ENCODE measurements at regions not wholly inside any gene's neighbourhood (a gene's known extent, or its start where the extent isn't known, plus 50 kb on each side); places are given as distances from the start of the nearest gene placed in this dataset.

DNA sequence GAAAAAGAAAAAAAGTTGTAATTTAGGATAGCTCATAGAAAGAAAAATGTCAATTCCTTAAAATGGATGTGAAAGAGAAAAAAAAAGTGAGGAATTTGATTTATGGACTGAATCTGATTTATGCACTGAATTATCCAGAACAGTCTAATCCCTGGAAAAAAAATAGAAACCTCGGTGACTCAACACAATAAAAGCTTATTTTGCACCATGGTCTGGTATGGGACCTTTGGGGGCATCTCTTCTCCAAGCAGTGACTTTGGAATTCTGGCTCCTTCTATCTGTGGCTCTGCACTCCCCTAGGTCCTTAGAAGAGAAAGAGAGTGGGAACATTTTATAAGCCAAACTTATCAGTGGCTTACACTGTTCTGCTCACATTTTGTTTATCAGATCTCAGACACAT, 471.7 kb upstream of the B3GALT2 start:
- Histone ChIP-seq H3K27me3 (ENCODE audit: low read depth, low read length) (no peaks in the 10 kb centered on the region), H3K36me3 (ENCODE audit: control insufficient read depth in 1 of 2, insufficient read depth in 2 of 2, low read length in 2 of 2) (no peaks in the 10 kb centered on the region), H3K9me3 (ENCODE audit: control insufficient read depth in 1 of 2, low read length in 2 of 2) (peaks cover 10 to 13% of the 10 kb centered on the region in 2 donors), H3K27ac (ENCODE audit: low read length) (no peak overlapping the region), H3K4me1 (ENCODE audit: control insufficient read depth in 1 of 2, insufficient read depth in 2 of 2, low read length in 2 of 2) (peaks cover 0 to 14% of the 10 kb centered on the region in 2 donors), H3K4me3 (ENCODE audit: low read depth in 1 of 2, low read length in 2 of 2) (no peak overlapping the region)

DNA sequence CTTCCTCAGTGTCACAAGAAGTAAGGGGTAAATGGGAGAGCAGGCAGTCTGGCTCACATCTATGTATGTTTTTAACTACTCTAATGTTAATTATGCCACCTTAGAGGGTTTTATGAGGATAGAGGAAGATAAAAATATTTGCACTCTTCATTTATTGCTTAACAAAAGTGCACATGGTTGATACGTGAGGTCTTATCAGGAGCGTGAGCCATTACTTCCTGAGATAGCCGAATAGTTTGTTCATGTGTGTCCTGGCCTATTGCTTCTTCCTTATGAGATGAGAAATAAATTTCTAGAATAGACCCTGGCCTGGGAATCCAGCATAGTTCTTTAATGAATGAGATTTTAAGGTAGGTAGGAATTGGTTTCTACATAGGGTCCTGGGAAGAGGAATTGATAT, 471.1 kb upstream of the B3GALT2 start:
- peaks cover 10 to 13% of the 10 kb centered on the region in 2 donors for H3K9me3 ChIP-seq (ENCODE audit: control insufficient read depth in 1 of 2, low read length in 2 of 2)
- H3K27me3 ChIP-seq (ENCODE audit: low read depth, low read length): no peaks in the 10 kb centered on the region
- H3K4me1 ChIP-seq (ENCODE audit: control insufficient read depth in 1 of 2, insufficient read depth in 2 of 2, low read length in 2 of 2): peaks cover 0 to 14% of the 10 kb centered on the region in 2 donors
- H3K27ac ChIP-seq (ENCODE audit: low read length): no peak overlapping the region
- no peak overlapping the region for H3K4me3 ChIP-seq (ENCODE audit: low read depth in 1 of 2, low read length in 2 of 2)
- no peaks in the 10 kb centered on the region for H3K36me3 ChIP-seq (ENCODE audit: control insufficient read depth in 1 of 2, insufficient read depth in 2 of 2, low read length in 2 of 2)

DNA sequence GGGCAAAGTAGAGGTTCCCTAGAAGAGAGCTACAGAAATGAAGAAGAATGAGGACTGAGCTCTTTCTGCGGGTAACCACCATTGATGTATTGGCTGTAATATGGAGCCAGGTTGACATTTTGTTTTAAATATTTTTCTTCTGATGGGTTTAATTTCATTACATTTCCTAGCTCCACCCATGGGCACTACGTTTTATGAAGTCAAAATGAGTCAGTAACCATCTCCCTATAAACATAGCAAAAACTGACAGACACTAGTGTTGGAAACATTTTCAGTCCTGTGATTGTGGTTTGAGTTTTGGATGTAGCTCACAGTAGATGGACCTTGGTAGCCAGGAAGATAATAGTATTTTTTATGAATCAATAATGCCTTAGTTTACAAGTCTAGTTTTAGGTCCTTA, 470.4 kb upstream of the B3GALT2 start:
- peaks cover 10 to 13% of the 10 kb centered on the region in 2 donors for H3K9me3 ChIP-seq (ENCODE audit: control insufficient read depth in 1 of 2, low read length in 2 of 2)
- no peaks in the 10 kb centered on the region for H3K36me3 ChIP-seq (ENCODE audit: control insufficient read depth in 1 of 2, insufficient read depth in 2 of 2, low read length in 2 of 2)
- no peaks in the 10 kb centered on the region for H3K27me3 ChIP-seq (ENCODE audit: low read depth, low read length)
- no peak overlapping the region for H3K27ac ChIP-seq (ENCODE audit: low read length)
- H3K4me1 ChIP-seq (ENCODE audit: control insufficient read depth in 1 of 2, insufficient read depth in 2 of 2, low read length in 2 of 2): peaks cover 0 to 14% of the 10 kb centered on the region in 2 donors
- no peak overlapping the region for H3K4me3 ChIP-seq (ENCODE audit: low read depth in 1 of 2, low read length in 2 of 2)

DNA sequence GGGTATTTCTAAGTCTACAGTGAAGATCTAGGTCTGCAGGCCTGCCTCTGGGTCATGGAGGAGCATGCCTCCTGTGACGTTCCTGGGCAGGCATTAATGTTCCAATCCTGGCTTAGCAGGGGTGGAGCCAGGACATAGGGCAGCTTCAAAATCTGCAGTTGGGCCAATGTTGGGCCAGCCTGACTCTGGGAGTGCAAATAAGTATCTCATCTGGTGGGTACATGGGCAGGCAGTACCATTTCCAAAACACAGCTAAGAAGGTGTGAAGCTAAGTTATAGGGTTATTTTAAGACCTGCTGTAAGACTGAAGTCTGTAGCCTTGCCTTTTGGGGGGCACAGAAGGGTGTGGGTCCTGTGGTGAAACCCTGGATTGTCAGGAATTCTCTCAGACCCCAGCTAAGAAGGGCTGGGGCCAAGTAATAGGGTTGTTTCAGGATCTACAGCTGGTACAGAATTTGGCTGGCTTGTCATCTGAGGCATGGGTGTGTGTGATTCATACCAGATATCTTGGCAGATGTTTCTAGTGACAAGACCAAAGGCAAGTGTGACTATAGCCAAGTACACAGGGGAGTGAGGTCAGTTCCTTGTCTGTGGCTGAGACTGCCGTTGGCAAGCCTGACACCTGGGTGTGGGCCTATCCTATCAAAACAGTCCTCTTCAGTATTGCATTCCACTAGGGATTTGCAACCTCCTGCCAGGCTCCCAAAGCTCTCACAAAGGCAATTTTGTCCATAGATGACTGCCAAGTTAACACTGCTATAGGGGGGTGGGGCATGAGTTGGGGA, 468.7 kb upstream of the B3GALT2 start:
- H3K9me3 ChIP-seq (ENCODE audit: control insufficient read depth in 1 of 2, low read length in 2 of 2): peaks cover 13 to 24% of the 10 kb centered on the region in 2 donors
- H3K27me3 ChIP-seq (ENCODE audit: low read depth, low read length): no peaks in the 10 kb centered on the region

GRCh38 chr1:193649587-193649986, 463.2 kb upstream of the B3GALT2 start:
- no peaks in the 10 kb centered on the region for H3K4me1 ChIP-seq (ENCODE audit: control insufficient read depth in 1 of 2, insufficient read depth in 2 of 2, low read length in 2 of 2)
- no peak overlapping the region for H3K4me3 ChIP-seq (ENCODE audit: low read depth in 1 of 2, low read length in 2 of 2)
- no peaks in the 10 kb centered on the region for H3K27me3 ChIP-seq (ENCODE audit: low read depth, low read length)
- H3K27ac ChIP-seq (ENCODE audit: low read length): no peak overlapping the region
- no peaks in the 10 kb centered on the region for H3K36me3 ChIP-seq (ENCODE audit: control insufficient read depth in 1 of 2, insufficient read depth in 2 of 2, low read length in 2 of 2)
- H3K9me3 ChIP-seq (ENCODE audit: control insufficient read depth in 1 of 2, low read length in 2 of 2): peaks cover 12 to 19% of the 10 kb centered on the region in 2 donors

More for the DNA sequence above, 468.7 kb upstream of the B3GALT2 start:
- Histone ChIP-seq H3K27ac (ENCODE audit: low read length) (no peak overlapping the region), H3K4me1 (ENCODE audit: control insufficient read depth in 1 of 2, insufficient read depth in 2 of 2, low read length in 2 of 2) (peaks cover 0 to 14% of the 10 kb centered on the region in 2 donors), H3K4me3 (ENCODE audit: low read depth in 1 of 2, low read length in 2 of 2) (no peak overlapping the region), H3K36me3 (ENCODE audit: control insufficient read depth in 1 of 2, insufficient read depth in 2 of 2, low read length in 2 of 2) (no peaks in the 10 kb centered on the region)

DNA sequence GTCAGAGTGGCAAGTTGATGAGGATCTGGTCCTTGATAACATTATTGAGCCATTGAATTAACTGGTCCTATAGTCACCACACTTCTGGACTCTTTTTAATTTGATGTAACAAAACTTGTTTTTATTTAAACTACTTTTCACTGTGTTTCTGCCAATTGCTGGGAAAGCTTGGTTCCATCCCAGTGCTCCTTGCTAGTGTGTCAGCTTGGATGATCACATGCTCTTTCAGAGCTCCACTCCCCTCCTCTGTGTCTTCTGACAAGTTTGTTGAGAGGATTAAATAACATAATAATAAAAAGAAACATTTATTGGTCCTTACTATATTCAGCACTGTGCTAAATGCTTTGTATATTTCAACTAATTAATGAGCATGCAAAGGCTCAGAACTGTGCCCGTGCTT, 448.5 kb upstream of the B3GALT2 start:
- no peak overlapping the region for H3K4me3 ChIP-seq (ENCODE audit: low read depth in 1 of 2, low read length in 2 of 2)
- H3K27me3 ChIP-seq (ENCODE audit: low read depth, low read length): no peaks in the 10 kb centered on the region
- no peaks in the 10 kb centered on the region for H3K9me3 ChIP-seq (ENCODE audit: control insufficient read depth in 1 of 2, low read length in 2 of 2)
- H3K36me3 ChIP-seq (ENCODE audit: control insufficient read depth in 1 of 2, insufficient read depth in 2 of 2, low read length in 2 of 2): no peaks in the 10 kb centered on the region
- H3K27ac ChIP-seq (ENCODE audit: low read length): no peak overlapping the region
- H3K4me1 ChIP-seq (ENCODE audit: control insufficient read depth in 1 of 2, insufficient read depth in 2 of 2, low read length in 2 of 2): no peaks in the 10 kb centered on the region

DNA sequence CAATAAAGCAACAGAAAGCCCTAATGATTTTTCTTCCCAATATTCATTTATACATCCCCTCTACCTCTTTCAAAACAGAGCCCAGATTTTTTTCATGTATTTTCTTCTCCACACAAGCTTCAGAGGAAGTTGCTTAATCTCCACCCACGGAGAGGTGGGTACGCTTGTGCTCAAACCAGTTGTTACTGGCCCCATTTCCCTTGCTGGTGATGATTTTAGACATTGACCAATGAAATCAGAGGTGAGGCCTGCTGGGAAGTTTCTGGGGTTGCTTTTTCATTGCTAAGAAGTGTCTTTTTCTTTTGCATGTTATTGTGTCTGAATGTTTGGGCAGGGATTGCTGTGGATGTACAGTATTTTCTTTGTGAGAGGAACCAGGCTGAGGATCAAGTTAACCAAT, 448.1 kb upstream of the B3GALT2 start:
- no peak overlapping the region for H3K27ac ChIP-seq (ENCODE audit: low read length)
- H3K36me3 ChIP-seq (ENCODE audit: control insufficient read depth in 1 of 2, insufficient read depth in 2 of 2, low read length in 2 of 2): no peaks in the 10 kb centered on the region
- H3K9me3 ChIP-seq (ENCODE audit: control insufficient read depth in 1 of 2, low read length in 2 of 2): no peaks in the 10 kb centered on the region
- no peaks in the 10 kb centered on the region for H3K4me1 ChIP-seq (ENCODE audit: control insufficient read depth in 1 of 2, insufficient read depth in 2 of 2, low read length in 2 of 2)
- no peaks in the 10 kb centered on the region for H3K27me3 ChIP-seq (ENCODE audit: low read depth, low read length)
- H3K4me3 ChIP-seq (ENCODE audit: low read depth in 1 of 2, low read length in 2 of 2): no peak overlapping the region

DNA sequence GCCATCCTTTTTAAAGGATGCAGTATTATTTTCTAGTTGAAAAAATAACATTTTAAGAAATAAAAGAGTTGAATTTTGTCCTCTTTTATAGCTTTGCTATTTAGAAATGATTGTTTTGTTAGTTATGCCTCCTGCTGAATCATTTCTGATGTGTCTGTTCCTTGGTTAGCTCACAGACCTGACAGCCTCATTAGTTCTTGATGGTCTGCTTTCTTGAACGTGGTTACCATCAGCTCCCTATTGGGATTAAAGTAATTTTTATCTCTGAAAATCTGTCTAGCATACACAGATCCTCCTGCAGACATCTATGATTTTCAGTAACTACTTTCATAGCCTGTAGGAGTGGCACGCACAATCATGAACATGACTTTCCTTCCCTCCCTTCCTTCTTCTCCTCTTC, 447.6 kb upstream of the B3GALT2 start:
- Histone ChIP-seq H3K27ac (ENCODE audit: low read length) (no peak overlapping the region), H3K27me3 (ENCODE audit: low read depth, low read length) (no peaks in the 10 kb centered on the region), H3K9me3 (ENCODE audit: control insufficient read depth in 1 of 2, low read length in 2 of 2) (no peaks in the 10 kb centered on the region), H3K36me3 (ENCODE audit: control insufficient read depth in 1 of 2, insufficient read depth in 2 of 2, low read length in 2 of 2) (no peaks in the 10 kb centered on the region), H3K4me3 (ENCODE audit: low read depth in 1 of 2, low read length in 2 of 2) (no peak overlapping the region), H3K4me1 (ENCODE audit: control insufficient read depth in 1 of 2, insufficient read depth in 2 of 2, low read length in 2 of 2) (no peaks in the 10 kb centered on the region)

GRCh38 chr1:193633093-193633492, 446.7 kb upstream of the B3GALT2 start:
- Histone ChIP-seq H3K27ac (ENCODE audit: low read length) (no peak overlapping the region), H3K27me3 (ENCODE audit: low read depth, low read length) (no peaks in the 10 kb centered on the region), H3K4me1 (ENCODE audit: control insufficient read depth in 1 of 2, insufficient read depth in 2 of 2, low read length in 2 of 2) (no peaks in the 10 kb centered on the region), H3K4me3 (ENCODE audit: low read depth in 1 of 2, low read length in 2 of 2) (no peak overlapping the region), H3K9me3 (ENCODE audit: control insufficient read depth in 1 of 2, low read length in 2 of 2) (no peaks in the 10 kb centered on the region), H3K36me3 (ENCODE audit: control insufficient read depth in 1 of 2, insufficient read depth in 2 of 2, low read length in 2 of 2) (no peaks in the 10 kb centered on the region)

DNA sequence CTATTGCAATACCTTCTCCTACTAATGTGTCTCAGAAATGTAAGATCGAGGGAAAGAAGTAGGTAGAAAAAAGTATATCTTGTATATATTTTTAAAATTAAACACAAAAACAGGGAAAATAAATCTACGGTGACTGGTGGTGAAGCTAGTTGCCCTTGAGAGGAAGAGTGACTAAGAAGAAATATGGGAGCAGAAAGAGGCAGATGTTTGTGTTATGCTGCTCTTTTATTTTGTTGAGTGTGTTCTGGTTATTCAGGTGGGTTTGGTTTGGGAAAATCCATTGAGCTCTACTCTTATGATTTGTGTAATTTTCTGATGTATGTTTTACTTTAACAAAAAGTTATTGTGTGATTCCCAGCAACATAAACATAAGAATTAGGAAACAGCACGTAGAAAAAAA, 444.9 kb upstream of the B3GALT2 start:
- H3K4me3 ChIP-seq (ENCODE audit: low read depth in 1 of 2, low read length in 2 of 2): no peak overlapping the region
- no peaks in the 10 kb centered on the region for H3K36me3 ChIP-seq (ENCODE audit: control insufficient read depth in 1 of 2, insufficient read depth in 2 of 2, low read length in 2 of 2)
- no peaks in the 10 kb centered on the region for H3K27me3 ChIP-seq (ENCODE audit: low read depth, low read length)
- no peaks in the 10 kb centered on the region for H3K4me1 ChIP-seq (ENCODE audit: control insufficient read depth in 1 of 2, insufficient read depth in 2 of 2, low read length in 2 of 2)
- no peaks in the 10 kb centered on the region for H3K9me3 ChIP-seq (ENCODE audit: control insufficient read depth in 1 of 2, low read length in 2 of 2)
- H3K27ac ChIP-seq (ENCODE audit: low read length): no peak overlapping the region

DNA sequence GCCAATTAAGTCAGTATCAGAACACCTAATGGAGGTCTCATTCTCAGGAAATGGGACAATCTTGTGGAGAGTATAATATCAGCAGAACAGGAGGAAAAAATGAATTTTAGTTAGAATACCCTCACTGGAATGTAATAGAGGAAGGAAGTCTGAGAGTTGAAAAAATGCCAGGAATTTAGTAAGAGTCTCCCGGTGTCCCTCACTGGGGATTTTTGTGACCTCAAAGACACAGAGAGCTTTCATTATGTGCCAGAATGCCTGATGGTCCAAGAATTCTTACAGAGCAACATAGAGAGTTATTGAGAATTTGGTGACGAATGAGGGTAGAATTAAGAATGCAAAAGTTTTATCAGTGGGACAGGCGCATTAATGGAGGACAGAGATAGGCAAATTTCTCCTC, 443.5 kb upstream of the B3GALT2 start:
- no peaks in the 10 kb centered on the region for H3K36me3 ChIP-seq (ENCODE audit: control insufficient read depth in 1 of 2, insufficient read depth in 2 of 2, low read length in 2 of 2)
- no peak overlapping the region for H3K27ac ChIP-seq (ENCODE audit: low read length)
- no peaks in the 10 kb centered on the region for H3K27me3 ChIP-seq (ENCODE audit: low read depth, low read length)
- H3K4me3 ChIP-seq (ENCODE audit: low read depth in 1 of 2, low read length in 2 of 2): no peak overlapping the region
- H3K9me3 ChIP-seq (ENCODE audit: control insufficient read depth in 1 of 2, low read length in 2 of 2): no peaks in the 10 kb centered on the region
- no peaks in the 10 kb centered on the region for H3K4me1 ChIP-seq (ENCODE audit: control insufficient read depth in 1 of 2, insufficient read depth in 2 of 2, low read length in 2 of 2)

GRCh38 chr1:193626695-193627094, 440.3 kb upstream of the B3GALT2 start:
- no peaks in the 10 kb centered on the region for H3K4me1 ChIP-seq (ENCODE audit: control insufficient read depth in 1 of 2, insufficient read depth in 2 of 2, low read length in 2 of 2)
- no peaks in the 10 kb centered on the region for H3K27me3 ChIP-seq (ENCODE audit: low read depth, low read length)
- H3K4me3 ChIP-seq (ENCODE audit: low read depth in 1 of 2, low read length in 2 of 2): no peak overlapping the region
- no peaks in the 10 kb centered on the region for H3K36me3 ChIP-seq (ENCODE audit: control insufficient read depth in 1 of 2, insufficient read depth in 2 of 2, low read length in 2 of 2)
- no peak overlapping the region for H3K27ac ChIP-seq (ENCODE audit: low read length)
- no peaks in the 10 kb centered on the region for H3K9me3 ChIP-seq (ENCODE audit: control insufficient read depth in 1 of 2, low read length in 2 of 2)
